Activated CD8-positive, alpha-beta memory T cell treated with anti-CD3 and anti-CD28 coated beads, Interleukin-2, amount 10 ng/mL, durations not matched to agents 7 days and 5 days (primary cell): ENCODE measurements at regions not wholly inside any gene's neighbourhood (a gene's known extent, or its start where the extent isn't known, plus 50 kb on each side); places are given as distances from the start of the nearest gene placed in this dataset.
"Not testable (repeated sequence)": the region's sequence is repeated elsewhere in the genome, so short reads cannot be mapped to it uniquely, and the experiment has no call there.

ENCODE experiments used
- ATAC-seq: fragments of 150-1000 bp; cut with Tn5 transposase; one replicate; pipeline ENCODE4 v1.10.0; 2021; ENCODE audit warnings: moderate library complexity
- CTCF ChIA-PET: fragments of 350-600 bp; sonication (Branson Sonifier 250); formaldehyde crosslinking; loops from one replicate; lab custom pipeline; 2021; ENCODE audit warnings: antibody characterized with exemption; lab: Charles Lee
- DNase-seq: peaks from one replicate; pipeline ENCODE4 v3.0.0-alpha.2; 2020
- H3K27ac Mint-ChIP-seq: one replicate; pipeline ENCODE4 v1.8.0; 2021; ENCODE audit warnings: mild to moderate bottlenecking, mixed read lengths
- H3K27me3 Mint-ChIP-seq: one replicate; pipeline ENCODE4 v1.8.0; 2021; ENCODE audit warnings: mixed read lengths
- H3K36me3 Mint-ChIP-seq: one replicate; pipeline ENCODE4 v1.8.0; 2021; ENCODE audit warnings: mild to moderate bottlenecking, mixed read lengths
- H3K4me1 Mint-ChIP-seq: one replicate; pipeline ENCODE4 v1.8.0; 2021; ENCODE audit warnings: mixed read lengths
- H3K4me3 Mint-ChIP-seq: one replicate; pipeline ENCODE4 v1.8.0; 2021; ENCODE audit warnings: mild to moderate bottlenecking, moderate library complexity, mixed read lengths
- H3K9me3 Mint-ChIP-seq: one replicate; pipeline ENCODE4 v1.8.0; 2022; ENCODE audit warnings: low read depth, mixed read lengths

DNA sequence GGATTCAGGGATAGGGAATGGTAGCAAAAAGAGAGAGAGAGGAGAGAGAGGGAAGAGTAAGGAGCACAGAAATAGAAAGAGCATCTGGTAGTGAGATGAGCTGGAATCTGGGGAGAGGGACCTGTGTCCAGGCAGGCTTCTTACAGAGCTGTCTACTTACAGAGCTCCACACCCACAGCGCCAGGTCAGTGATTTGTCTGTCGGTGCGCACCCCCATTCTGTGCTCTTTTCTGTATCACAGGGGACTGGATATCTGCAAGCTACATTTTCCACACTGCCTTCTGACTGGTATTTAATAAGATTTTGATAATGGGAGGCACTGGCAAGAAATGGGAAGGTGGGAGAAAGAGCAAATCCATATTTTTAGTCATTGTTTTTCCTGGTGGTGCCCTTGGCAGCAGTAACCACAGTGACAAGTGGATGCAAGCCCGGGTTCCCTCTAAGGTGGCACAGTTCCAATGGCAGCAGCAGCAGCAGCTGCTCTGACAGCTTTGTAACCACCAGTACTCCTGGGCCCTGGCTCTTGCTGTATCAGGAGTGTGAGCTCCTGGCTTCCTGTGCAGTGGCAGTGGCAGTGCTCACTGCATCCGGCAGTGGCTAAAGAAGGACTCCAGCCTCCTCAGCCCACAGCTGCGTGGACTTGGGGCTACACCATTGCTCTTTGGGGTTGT, 300.5 kb downstream of the TRIML1 start:
- Mint-ChIP-seq H3K27ac (no peak overlapping the region), H3K27me3 (no peaks in the 10 kb centered on the region), H3K4me1 (no peaks in the 10 kb centered on the region), H3K36me3 (no peaks in the 10 kb centered on the region), H3K9me3 (peaks cover 14% of the 10 kb centered on the region), H3K4me3 (no peak overlapping the region)
- ATAC-seq (no peak), DNase-seq (no peak)
- CTCF ChIA-PET = no interaction called here

DNA sequence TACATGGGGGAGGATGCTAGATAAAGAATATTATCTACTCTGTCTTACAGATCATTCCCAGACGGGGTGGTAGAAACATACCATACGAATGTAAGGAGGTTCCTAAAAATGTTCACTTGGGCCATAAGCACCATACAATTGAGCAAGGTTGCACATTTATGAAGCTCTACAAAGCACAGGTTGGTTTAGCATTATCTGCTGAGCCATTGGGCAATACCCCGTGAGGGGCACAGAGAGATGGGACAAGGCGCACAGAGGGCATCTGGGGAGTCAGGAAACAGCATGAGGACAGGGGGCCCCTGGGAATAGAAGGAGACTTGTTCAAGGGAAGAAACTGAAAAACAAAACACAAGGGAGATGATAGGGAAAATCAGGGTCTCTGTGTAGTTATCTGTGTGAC, 305.3 kb downstream of the TRIML1 start:
- Mint-ChIP-seq H3K4me3 (no peak overlapping the region), H3K9me3 (peaks cover 8% of the 10 kb centered on the region), H3K4me1 (no peaks in the 10 kb centered on the region), H3K36me3 (no peaks in the 10 kb centered on the region), H3K27me3 (no peaks in the 10 kb centered on the region), H3K27ac (no peak overlapping the region)
- CTCF ChIA-PET = no interaction called here
- no peak for ATAC-seq
- DNase-seq = no peak

DNA sequence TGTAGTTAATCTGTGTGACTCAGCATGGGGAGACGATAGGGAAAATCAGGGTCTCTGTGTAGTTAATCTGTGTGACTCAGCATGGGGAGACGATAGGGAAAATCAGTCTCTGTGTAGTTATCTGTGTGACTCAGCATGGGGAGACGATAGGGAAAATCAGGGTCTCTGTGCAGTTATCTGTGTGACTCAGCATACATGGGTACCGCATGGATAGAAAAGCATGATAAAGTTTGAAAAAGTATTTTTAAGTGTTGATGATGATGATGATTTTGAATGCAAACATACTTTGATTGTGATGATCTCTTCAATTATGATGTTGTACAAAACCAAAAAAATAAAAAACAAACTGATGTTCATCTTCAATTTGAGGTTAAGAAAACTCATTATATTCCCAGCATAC, 309.8 kb downstream of the TRIML1 start:
- H3K36me3 Mint-ChIP-seq, H3K27ac Mint-ChIP-seq, H3K9me3 Mint-ChIP-seq, ATAC-seq, H3K4me1 Mint-ChIP-seq, CTCF ChIA-PET, H3K4me3 Mint-ChIP-seq, DNase-seq, H3K27me3 Mint-ChIP-seq: not testable (repeated sequence)

DNA sequence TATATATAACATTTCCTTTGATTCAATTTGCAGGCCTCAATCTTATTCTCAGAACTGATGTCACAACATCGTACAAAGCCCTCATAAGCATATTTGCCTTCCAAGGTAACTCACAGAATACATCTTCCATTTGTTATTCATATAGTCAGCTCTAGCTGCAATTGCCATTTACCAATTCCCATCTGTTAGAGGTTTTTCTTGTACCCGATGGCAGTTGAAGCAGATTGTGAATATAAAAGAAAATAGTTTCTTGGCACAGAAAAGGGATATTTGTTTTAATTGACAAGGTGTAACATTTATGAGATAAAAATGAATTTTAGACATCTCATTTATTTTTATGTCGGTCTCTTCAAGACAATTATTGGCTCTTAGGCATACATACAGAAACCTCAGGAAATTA, 311.3 kb downstream of the TRIML1 start:
- CTCF ChIA-PET = no interaction called here
- no peak for ATAC-seq
- Mint-ChIP-seq H3K4me3 (no peak overlapping the region), H3K27ac (no peak overlapping the region), H3K27me3 (no peaks in the 10 kb centered on the region), H3K36me3 (no peaks in the 10 kb centered on the region), H3K9me3 (peaks cover 5% of the 10 kb centered on the region), H3K4me1 (no peaks in the 10 kb centered on the region)
- no peak for DNase-seq

DNA sequence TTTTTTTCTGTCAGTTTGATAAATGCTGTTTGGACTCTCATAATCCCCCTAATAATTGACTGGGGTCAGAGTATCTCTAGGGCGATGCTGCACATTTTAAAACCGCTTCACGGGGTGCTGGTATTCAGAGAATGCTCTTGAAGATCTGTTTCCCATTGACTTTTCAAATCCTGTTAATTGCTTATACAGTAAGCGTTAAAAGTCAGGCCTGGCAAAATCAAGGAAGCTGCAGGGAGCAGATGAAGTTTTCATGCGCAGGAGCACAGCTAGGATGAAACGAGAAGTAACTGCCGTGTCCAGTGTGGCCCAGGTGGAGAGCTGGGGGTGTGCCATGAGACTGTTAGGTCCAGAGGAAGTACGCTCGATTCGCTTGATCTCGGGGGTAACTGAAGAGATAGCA, 312.9 kb downstream of the TRIML1 start:
- CTCF ChIA-PET = no interaction called here
- no peaks in the 10 kb centered on the region for H3K36me3 Mint-ChIP-seq
- H3K4me1 Mint-ChIP-seq = no peaks in the 10 kb centered on the region
- no peak for DNase-seq
- no peaks in the 10 kb centered on the region for H3K27me3 Mint-ChIP-seq
- no peak for ATAC-seq
- H3K27ac Mint-ChIP-seq = no peak overlapping the region
- no peak overlapping the region for H3K4me3 Mint-ChIP-seq
- H3K9me3 Mint-ChIP-seq = peaks cover 6% of the 10 kb centered on the region

DNA sequence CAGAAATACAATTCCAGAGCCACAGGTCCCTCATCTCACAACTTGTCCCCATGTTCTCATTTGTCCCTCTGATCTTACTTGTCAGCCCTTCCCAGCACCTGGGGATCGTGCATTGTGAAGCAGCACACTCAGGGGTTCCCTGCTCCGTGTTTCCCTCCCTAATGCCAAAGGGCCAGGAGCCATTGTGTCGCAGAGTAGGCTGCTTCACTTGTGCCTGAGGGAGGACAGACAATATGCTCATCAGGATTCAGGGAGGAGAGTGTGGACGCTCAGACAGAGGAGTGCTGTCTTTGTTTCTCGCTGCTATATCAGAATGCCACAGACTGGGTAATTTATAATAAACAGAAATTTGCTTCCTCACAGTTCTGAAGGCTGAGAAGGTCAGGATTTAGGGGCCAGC, 315.3 kb downstream of the TRIML1 start:
- Mint-ChIP-seq H3K9me3 (peaks cover 12% of the 10 kb centered on the region), H3K27ac (no peak overlapping the region), H3K4me3 (no peak overlapping the region), H3K36me3 (no peaks in the 10 kb centered on the region), H3K4me1 (no peaks in the 10 kb centered on the region), H3K27me3 (no peaks in the 10 kb centered on the region)
- DNase-seq (no peak), ATAC-seq (no peak)
- CTCF ChIA-PET = no interaction called here

DNA sequence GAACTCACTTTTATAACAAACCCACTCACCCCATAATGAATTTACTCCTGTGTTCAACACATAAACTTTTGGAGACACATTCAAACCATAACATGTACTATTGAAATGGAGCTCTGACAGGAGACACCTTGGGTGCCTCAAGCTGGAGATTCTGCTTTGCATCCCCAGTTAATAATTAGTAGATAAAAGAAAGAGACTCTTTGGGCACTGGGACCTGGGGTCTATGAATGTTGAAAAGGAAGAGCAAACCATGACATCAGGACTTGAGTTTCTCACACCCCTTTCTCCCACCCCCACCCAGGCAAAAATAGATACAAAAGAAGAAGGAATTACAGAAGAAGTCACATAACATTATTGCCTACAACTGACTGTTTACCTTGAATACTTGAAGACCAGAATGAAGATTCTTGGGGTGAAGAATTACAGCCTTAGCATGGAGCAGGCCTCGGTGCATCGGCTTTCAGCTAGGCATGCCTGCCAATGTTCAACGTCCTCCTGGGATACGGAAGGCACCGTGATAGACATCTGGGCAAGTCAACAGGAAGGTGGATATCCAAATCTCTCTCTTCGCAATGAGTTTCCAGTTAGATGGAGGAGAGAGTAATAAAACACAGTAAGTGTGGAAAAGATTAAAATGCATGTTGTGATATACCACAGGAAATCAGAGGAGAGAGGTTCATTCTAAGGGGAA, 316.0 kb downstream of the TRIML1 start:
- H3K4me1 Mint-ChIP-seq = no peaks in the 10 kb centered on the region
- ATAC-seq = no peak
- H3K9me3 Mint-ChIP-seq = peaks cover 12% of the 10 kb centered on the region
- CTCF ChIA-PET = no interaction called here
- no peaks in the 10 kb centered on the region for H3K36me3 Mint-ChIP-seq
- no peak overlapping the region for H3K4me3 Mint-ChIP-seq
- no peak overlapping the region for H3K27ac Mint-ChIP-seq
- DNase-seq = no peak
- H3K27me3 Mint-ChIP-seq = no peaks in the 10 kb centered on the region

DNA sequence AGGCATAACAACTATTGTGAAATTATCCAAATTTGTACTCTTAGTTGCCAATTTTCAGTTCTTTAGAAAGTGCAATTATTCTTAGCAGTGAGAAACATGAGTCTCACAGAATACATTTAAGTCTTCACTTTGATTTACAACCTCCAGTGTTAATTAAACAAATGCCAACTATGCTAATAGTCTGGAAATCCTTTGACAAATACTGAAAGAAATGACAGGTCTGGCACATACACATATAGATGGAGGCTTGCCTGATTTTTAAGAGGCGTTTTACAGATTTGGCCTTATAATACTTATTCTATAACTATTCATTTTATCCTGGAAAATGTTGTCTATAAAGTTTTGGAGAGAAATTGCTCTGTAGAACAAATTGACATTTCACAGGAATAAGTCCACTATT, 320.1 kb downstream of the TRIML1 start:
- Mint-ChIP-seq H3K36me3 (no peaks in the 10 kb centered on the region), H3K9me3 (peaks cover 17% of the 10 kb centered on the region), H3K4me3 (no peak overlapping the region), H3K4me1 (no peaks in the 10 kb centered on the region), H3K27ac (no peak overlapping the region), H3K27me3 (no peaks in the 10 kb centered on the region)
- CTCF ChIA-PET = no interaction called here
- no peak for DNase-seq
- no peak for ATAC-seq

DNA sequence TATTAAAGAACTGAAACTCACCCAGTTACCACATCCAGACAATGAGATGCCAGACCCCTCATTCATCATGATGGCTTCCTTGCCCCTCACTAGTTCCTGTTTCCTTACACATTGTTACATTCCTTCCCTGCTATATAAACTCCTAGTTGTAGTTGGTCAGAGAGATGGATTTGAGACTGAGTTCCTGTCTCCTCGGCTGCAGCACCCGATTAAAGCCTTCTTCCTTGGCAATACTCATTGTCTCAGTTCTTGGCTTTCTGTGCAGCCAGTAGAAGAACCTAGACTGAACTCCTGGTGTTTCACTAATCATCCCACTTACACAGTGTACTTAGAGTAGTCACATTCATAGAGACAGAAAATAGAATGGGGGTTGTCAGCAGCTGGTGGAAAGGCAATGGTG, 324.7 kb downstream of the TRIML1 start:
- Mint-ChIP-seq H3K4me3 (no peak overlapping the region), H3K4me1 (no peaks in the 10 kb centered on the region), H3K27me3 (no peaks in the 10 kb centered on the region), H3K36me3 (no peaks in the 10 kb centered on the region), H3K9me3 (peaks cover 7% of the 10 kb centered on the region), H3K27ac (no peak overlapping the region)
- CTCF ChIA-PET = no interaction called here
- ATAC-seq = no peak
- no peak for DNase-seq

DNA sequence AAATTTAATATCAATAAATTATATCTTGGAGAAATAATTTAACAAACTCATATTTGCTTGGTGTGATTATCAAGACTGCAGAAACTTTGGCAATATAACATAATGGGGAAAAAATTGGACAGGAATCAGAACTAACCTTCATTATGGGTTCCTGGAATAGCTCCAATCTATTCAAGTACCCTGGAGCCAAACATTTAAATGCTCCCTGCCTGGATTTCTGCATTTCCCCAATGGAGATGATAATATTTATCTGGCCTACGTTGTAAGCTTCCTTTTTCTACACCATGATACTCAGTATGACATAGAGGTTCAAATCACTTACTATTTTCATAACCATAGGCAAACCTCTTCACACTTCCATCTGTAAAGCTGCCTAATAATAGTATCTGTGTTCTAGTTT, 326.8 kb downstream of the TRIML1 start:
- Mint-ChIP-seq H3K27ac (no peak overlapping the region), H3K36me3 (no peaks in the 10 kb centered on the region), H3K27me3 (no peaks in the 10 kb centered on the region), H3K4me1 (no peaks in the 10 kb centered on the region), H3K9me3 (peaks cover 7% of the 10 kb centered on the region), H3K4me3 (no peak overlapping the region)
- CTCF ChIA-PET = no interaction called here
- DNase-seq (no peak), ATAC-seq (no peak)

DNA sequence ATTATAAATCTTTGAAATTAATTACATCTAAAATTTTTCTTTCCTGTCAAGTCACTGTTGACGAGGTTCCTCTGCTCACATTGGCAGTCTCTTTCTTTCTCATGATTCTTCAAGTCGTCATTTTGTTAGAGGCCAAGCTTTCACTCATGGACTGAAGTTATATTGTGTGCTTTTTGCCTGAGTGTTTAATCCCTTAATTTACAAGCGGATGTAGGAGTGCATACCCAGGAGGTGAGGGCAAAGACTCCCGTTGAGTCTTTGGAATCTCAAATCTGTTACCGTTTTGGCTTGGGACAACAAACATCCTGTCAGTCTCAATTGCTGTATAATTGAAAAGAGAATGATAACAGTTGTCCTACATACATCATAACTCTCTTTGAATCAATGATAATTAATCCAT, 345.0 kb downstream of the TRIML1 start:
- no peak for DNase-seq
- no peaks in the 10 kb centered on the region for H3K36me3 Mint-ChIP-seq
- no peak overlapping the region for H3K4me3 Mint-ChIP-seq
- H3K27me3 Mint-ChIP-seq = no peaks in the 10 kb centered on the region
- H3K9me3 Mint-ChIP-seq = peaks cover 5% of the 10 kb centered on the region
- ATAC-seq = no peak
- no peaks in the 10 kb centered on the region for H3K4me1 Mint-ChIP-seq
- CTCF ChIA-PET = no interaction called here
- no peak overlapping the region for H3K27ac Mint-ChIP-seq

DNA sequence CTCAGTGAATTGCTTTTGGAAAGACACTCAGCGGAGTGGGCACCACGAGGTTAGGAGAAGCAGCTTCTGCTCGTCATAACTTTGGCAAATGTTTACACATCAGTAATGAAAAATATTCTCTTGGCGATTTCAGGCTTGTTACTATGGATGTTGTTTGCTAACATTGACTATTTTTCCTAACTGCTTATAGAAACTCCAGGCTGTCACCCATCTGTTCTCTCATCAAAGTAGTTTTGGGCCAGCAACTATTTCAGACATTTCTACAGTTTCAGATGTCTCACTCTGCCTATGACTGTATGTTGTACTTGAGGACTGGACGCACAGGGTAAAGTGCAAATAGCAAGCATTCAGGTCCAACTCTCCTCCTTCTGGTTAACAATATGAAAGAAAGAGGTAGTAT, 346.7 kb downstream of the TRIML1 start:
- H3K27me3 Mint-ChIP-seq = no peaks in the 10 kb centered on the region
- no peaks in the 10 kb centered on the region for H3K36me3 Mint-ChIP-seq
- no peak overlapping the region for H3K27ac Mint-ChIP-seq
- ATAC-seq (no peak), DNase-seq (no peak)
- no peak overlapping the region for H3K4me3 Mint-ChIP-seq
- CTCF ChIA-PET = no interaction called here
- H3K4me1 Mint-ChIP-seq = no peaks in the 10 kb centered on the region
- peaks cover 5% of the 10 kb centered on the region for H3K9me3 Mint-ChIP-seq

DNA sequence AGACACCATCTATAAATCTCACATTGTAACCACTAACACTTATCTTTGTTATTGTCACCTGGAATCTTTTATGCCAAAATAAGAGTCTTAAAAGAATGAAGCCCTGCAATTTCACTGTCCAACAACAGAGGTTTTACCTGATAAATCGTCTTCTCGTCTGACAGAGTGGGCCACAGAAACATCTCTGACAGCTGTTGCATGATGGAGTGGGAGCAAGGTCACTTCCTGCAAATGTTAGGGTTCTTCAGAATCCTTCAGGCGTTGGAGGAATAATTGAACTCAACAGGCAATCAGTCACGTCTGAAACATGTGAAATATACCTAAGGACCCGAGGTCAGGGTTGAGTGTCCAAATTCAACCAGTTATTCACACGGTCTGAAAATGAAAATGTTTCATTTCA, 353.6 kb downstream of the TRIML1 start:
- CTCF ChIA-PET = no interaction called here
- H3K27me3 Mint-ChIP-seq = no peaks in the 10 kb centered on the region
- DNase-seq (no peak), ATAC-seq (no peak)
- H3K36me3 Mint-ChIP-seq = no peaks in the 10 kb centered on the region
- H3K27ac Mint-ChIP-seq = no peak overlapping the region
- peaks cover 9% of the 10 kb centered on the region for H3K9me3 Mint-ChIP-seq
- no peaks in the 10 kb centered on the region for H3K4me1 Mint-ChIP-seq
- H3K4me3 Mint-ChIP-seq = no peak overlapping the region

DNA sequence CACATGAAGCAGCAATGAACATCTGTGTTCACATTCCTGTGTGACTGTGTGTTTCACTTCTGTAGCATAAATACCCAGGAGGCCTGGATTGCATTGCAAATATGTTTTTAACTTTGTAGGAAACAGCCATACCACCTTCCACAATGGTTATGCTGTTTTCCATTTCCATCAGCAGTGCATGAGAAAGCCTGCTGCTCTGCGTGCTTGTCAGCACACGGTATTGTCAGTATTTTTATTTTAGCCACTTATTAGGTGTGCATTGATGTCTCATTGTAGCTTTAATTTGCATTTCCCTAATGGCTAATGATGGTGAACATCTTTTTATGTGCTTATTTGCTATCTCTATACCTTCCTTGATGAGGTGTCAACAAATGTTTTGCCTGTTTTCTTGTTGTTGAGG, 355.9 kb downstream of the TRIML1 start:
- H3K4me1 Mint-ChIP-seq = no peaks in the 10 kb centered on the region
- H3K36me3 Mint-ChIP-seq = no peaks in the 10 kb centered on the region
- ATAC-seq = no peak

More for the DNA sequence above, 355.9 kb downstream of the TRIML1 start:
- no peak for DNase-seq
- Mint-ChIP-seq H3K27me3 (no peaks in the 10 kb centered on the region), H3K9me3 (peaks cover 10% of the 10 kb centered on the region), H3K4me3 (no peak overlapping the region), H3K27ac (no peak overlapping the region)
- CTCF ChIA-PET = no interaction called here
